Breast epithelium (tissue), 3 donors: ENCODE measurements at regions not wholly inside any gene's neighbourhood (a gene's known extent, or its start where the extent isn't known, plus 50 kb on each side); places are given as distances from the start of the nearest gene placed in this dataset.

Experiments used
- POLR2A ChIP-seq: fragments of 450-650 bp; IDR thresholded peaks from one replicate; pipeline ENCODE4 v1.6.1; 2016; ENCODE audit warnings: antibody characterized with exemption, mild to moderate bottlenecking, moderate library complexity
- TF ChIP-seq, protein P1 (sequence below), 3 donors: fragments of 450-650 bp; IDR thresholded peaks; one replicate each; pipeline ENCODE4 v1.5.1; 2016 to 2017; ENCODE audit warnings: antibody characterized with exemption in 3 of 3, mild to moderate bottlenecking in 3 of 3, moderate library complexity in 3 of 3

GRCh38 chr4:61068745-61069144 lies 131.4 kb upstream of the ADGRL3 start:
- no peak for TF ChIP-seq POLR2A
- TF ChIP-seq, protein P1, sequence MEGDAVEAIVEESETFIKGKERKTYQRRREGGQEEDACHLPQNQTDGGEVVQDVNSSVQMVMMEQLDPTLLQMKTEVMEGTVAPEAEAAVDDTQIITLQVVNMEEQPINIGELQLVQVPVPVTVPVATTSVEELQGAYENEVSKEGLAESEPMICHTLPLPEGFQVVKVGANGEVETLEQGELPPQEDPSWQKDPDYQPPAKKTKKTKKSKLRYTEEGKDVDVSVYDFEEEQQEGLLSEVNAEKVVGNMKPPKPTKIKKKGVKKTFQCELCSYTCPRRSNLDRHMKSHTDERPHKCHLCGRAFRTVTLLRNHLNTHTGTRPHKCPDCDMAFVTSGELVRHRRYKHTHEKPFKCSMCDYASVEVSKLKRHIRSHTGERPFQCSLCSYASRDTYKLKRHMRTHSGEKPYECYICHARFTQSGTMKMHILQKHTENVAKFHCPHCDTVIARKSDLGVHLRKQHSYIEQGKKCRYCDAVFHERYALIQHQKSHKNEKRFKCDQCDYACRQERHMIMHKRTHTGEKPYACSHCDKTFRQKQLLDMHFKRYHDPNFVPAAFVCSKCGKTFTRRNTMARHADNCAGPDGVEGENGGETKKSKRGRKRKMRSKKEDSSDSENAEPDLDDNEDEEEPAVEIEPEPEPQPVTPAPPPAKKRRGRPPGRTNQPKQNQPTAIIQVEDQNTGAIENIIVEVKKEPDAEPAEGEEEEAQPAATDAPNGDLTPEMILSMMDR (IDR thresholded peaks at IDR 0.05), result no peak
